ENCODE measurements at regions not wholly inside any gene's neighbourhood (a gene's known extent, or its start where the extent isn't known, plus 50 kb on each side); places are given as distances from the start of the nearest gene placed in this dataset.

GRCh38 chr13:76106763-76107162 lies 470.6 kb downstream of the LMO7 start:
- DNase-seq (ENCODE audit: low spot score), result no peak
- no peak overlapping the region for H3K4me3 ChIP-seq
- no peak for TF ChIP-seq CTCF (IDR thresholded peaks at IDR 0.05)
- no peaks in the 10 kb centered on the region for H3K9me3 ChIP-seq
- no peaks in the 10 kb centered on the region for H3K27me3 ChIP-seq
- H3K27ac ChIP-seq, result no peak overlapping the region
- no peaks in the 10 kb centered on the region for H3K36me3 ChIP-seq
- H3K4me1 ChIP-seq, result no peaks in the 10 kb centered on the region

GRCh38 chr13:76094645-76095044 lies 458.5 kb downstream of the LMO7 start:
- Histone ChIP-seq H3K4me3 (no peak overlapping the region), H3K9me3 (no peaks in the 10 kb centered on the region), H3K27ac (no peak overlapping the region), H3K4me1 (no peaks in the 10 kb centered on the region), H3K36me3 (no peaks in the 10 kb centered on the region), H3K27me3 (no peaks in the 10 kb centered on the region)
- DNase-seq (ENCODE audit: low spot score), result no peak
- TF ChIP-seq CTCF (IDR thresholded peaks at IDR 0.05), result no peak

- H3K36me3 ChIP-seq, result no peaks in the 10 kb centered on the region
- no peak for DNase-seq (ENCODE audit: low spot score)
- H3K27ac ChIP-seq, result no peak overlapping the region
- no peaks in the 10 kb centered on the region for H3K27me3 ChIP-seq
- H3K9me3 ChIP-seq, result peaks cover 0 to 10% of the 10 kb centered on the region in 2 donors
- H3K4me1 ChIP-seq, result no peaks in the 10 kb centered on the region
- H3K4me3 ChIP-seq, result no peak overlapping the region
- TF ChIP-seq CTCF (IDR thresholded peaks at IDR 0.05), result no peak
Observed at GRCh38 chr13:76091076-76091475, 454.9 kb downstream of the LMO7 start.

GRCh38 chr13:76086729-76087128 lies 450.6 kb downstream of the LMO7 start:
- H3K27me3 ChIP-seq, result no peaks in the 10 kb centered on the region
- no peaks in the 10 kb centered on the region for H3K36me3 ChIP-seq
- H3K4me3 ChIP-seq, result no peak overlapping the region
- peaks cover 0 to 10% of the 10 kb centered on the region in 2 donors for H3K9me3 ChIP-seq
- DNase-seq (ENCODE audit: low spot score), result no peak
- no peak overlapping the region for H3K27ac ChIP-seq
- H3K4me1 ChIP-seq, result no peaks in the 10 kb centered on the region
- no peak for TF ChIP-seq CTCF (IDR thresholded peaks at IDR 0.05)

- no peaks in the 10 kb centered on the region for H3K4me1 ChIP-seq
Observed at GRCh38 chr13:76067850-76068249, 431.7 kb downstream of the LMO7 start.

More at GRCh38 chr13:76067850-76068249, 431.7 kb downstream of the LMO7 start:
- Histone ChIP-seq H3K9me3 (no peaks in the 10 kb centered on the region), H3K4me3 (no peak overlapping the region), H3K27me3 (no peaks in the 10 kb centered on the region), H3K36me3 (no peaks in the 10 kb centered on the region), H3K27ac (no peak overlapping the region)
- no peak for DNase-seq (ENCODE audit: low spot score)
- TF ChIP-seq CTCF (IDR thresholded peaks at IDR 0.05), result no peak

Measured in right atrium auricular region (tissue), 2 donors.